ENCODE measurements at regions not wholly inside any gene's neighbourhood (a gene's known extent, or its start where the extent isn't known, plus 50 kb on each side); places are given as distances from the start of the nearest gene placed in this dataset.

- no peak for DNase-seq (ENCODE audit: low read depth)
These were observed 356.8 kb downstream of the SEC14L1 start for GRCh38 chr17:77497578-77497934.

- DNase-seq (ENCODE audit: low read depth), result no peak
These were observed 357.4 kb downstream of the SEC14L1 start for GRCh38 chr17:77498091-77498741.

GRCh38 chr17:77498791-77499698, 358.3 kb downstream of the SEC14L1 start:
- no peak for DNase-seq (ENCODE audit: low read depth)

- no peak for DNase-seq (ENCODE audit: low read depth)
These were observed 359.1 kb downstream of the SEC14L1 start for GRCh38 chr17:77499699-77500435.

- peak; percentile 46 for DNase-seq (ENCODE audit: low read depth)
These were observed 360.4 kb downstream of the SEC14L1 start for GRCh38 chr17:77501101-77501566.

GRCh38 chr17:77501751-77502625, 361.2 kb downstream of the SEC14L1 start:
- DNase-seq (ENCODE audit: low read depth), result no peak

- no peak for DNase-seq (ENCODE audit: low read depth)
These were observed 362.0 kb downstream of the SEC14L1 start for GRCh38 chr17:77502626-77503292.

GRCh38 chr17:77503293-77503655, 362.5 kb downstream of the SEC14L1 start:
- no peak for DNase-seq (ENCODE audit: low read depth)

- DNase-seq (ENCODE audit: low read depth), result no peak
These were observed 363.3 kb downstream of the SEC14L1 start for GRCh38 chr17:77503916-77504651.

- no peak for DNase-seq (ENCODE audit: low read depth)
These were observed 363.9 kb downstream of the SEC14L1 start for GRCh38 chr17:77504652-77505155.

GRCh38 chr17:77505181-77505639, 364.4 kb downstream of the SEC14L1 start:
- no peak for DNase-seq (ENCODE audit: low read depth)

GRCh38 chr17:77506371-77506991, 365.7 kb downstream of the SEC14L1 start:
- no peak for DNase-seq (ENCODE audit: low read depth)

GRCh38 chr17:77507111-77507885, 366.5 kb downstream of the SEC14L1 start:
- no peak for DNase-seq (ENCODE audit: low read depth)

GRCh38 chr17:77508047-77508715, 367.4 kb downstream of the SEC14L1 start:
- DNase-seq (ENCODE audit: low read depth), result no peak

- DNase-seq (ENCODE audit: low read depth), result no peak
These were observed 368.3 kb downstream of the SEC14L1 start for GRCh38 chr17:77509089-77509488.

GRCh38 chr17:77509599-77509998, 368.8 kb downstream of the SEC14L1 start:
- no peak for DNase-seq (ENCODE audit: low read depth)

GRCh38 chr17:77510133-77510796, 369.5 kb downstream of the SEC14L1 start:
- no peak for DNase-seq (ENCODE audit: low read depth)

All from Daoy (cell line).